PC-3 (cell line): ENCODE measurements at regions not wholly inside any gene's neighbourhood (a gene's known extent, or its start where the extent isn't known, plus 50 kb on each side); places are given as distances from the start of the nearest gene placed in this dataset.
A peak's percentile ranks its signal among the peaks of the same experiment; 100 is the strongest.

Experiments
- ATAC-seq: fragments of 200-7000 bp; cut with Tn5 transposase; 2 replicates; pipeline ENCODE4 v1.9.1; 2020; ENCODE audit warnings: mild to moderate bottlenecking, moderate library complexity
- BruUV-seq: library from RNA; stranded (reverse); fragments of 400-500 nt; replicated peaks from 2 replicates; lab custom pipeline; 2021; lab: Mats Ljungman, UMichigan
- CTCF ChIA-PET: fragments of 300-600 bp; sonication (Branson Sonifier 250); formaldehyde crosslinking; loops from one replicate; lab custom pipeline; 2022; ENCODE audit warnings: antibody characterized with exemption; lab: Charles Lee
- POLR2A ChIA-PET: fragments of 300-600 bp; sonication (Branson Sonifier 250); formaldehyde crosslinking; loops from one replicate; lab custom pipeline; 2022; ENCODE audit warnings: antibody characterized with exemption; ENCODE audit not compliant: unreplicated experiment; lab: Charles Lee
- DNase-seq: peaks from one replicate; pipeline ENCODE4 v3.0.0-alpha.2; 2015
- H2AFZ ChIP-seq: fragments of 300-600 bp; sonication (generic); 2 replicates; pipeline ENCODE4 v1.6.0; 2016; ENCODE audit warnings: antibody characterized with exemption, low read length
- H3F3A ChIP-seq: fragments of 300-600 bp; sonication (generic); one replicate; pipeline ENCODE4 v1.6.0; 2017; ENCODE audit warnings: antibody characterized with exemption, low read length, control low read depth, mild to moderate bottlenecking; ENCODE audit not compliant: unreplicated experiment
- H3K27ac ChIP-seq: fragments of 300-600 bp; sonication (generic); 2 replicates; pipeline ENCODE4 v1.5.1; 2016; ENCODE audit warnings: mild to moderate bottlenecking, low read length
- H3K27me3 ChIP-seq: fragments of 300-600 bp; sonication (generic); 2 replicates; pipeline ENCODE4 v1.6.1; 2016; ENCODE audit warnings: low read length, mixed read lengths
- H3K36me3 ChIP-seq: fragments of 300-600 bp; sonication (generic); 2 replicates; pipeline ENCODE4 v1.6.1; 2016; ENCODE audit warnings: low read depth, mixed run types, low read length, mixed read lengths
- H3K4me1 ChIP-seq: fragments of 300-600 bp; sonication (generic); 2 replicates; pipeline ENCODE4 v1.5.1; 2016; ENCODE audit warnings: low read length; ENCODE audit not compliant: insufficient read depth
- H3K4me2 ChIP-seq: fragments of 300-600 bp; sonication (generic); 2 replicates; pipeline ENCODE4 v1.6.0; 2016; ENCODE audit warnings: low read length
- H3K4me3 ChIP-seq: fragments of 300-600 bp; sonication (generic); 2 replicates; pipeline ENCODE4 v1.5.1; 2016; ENCODE audit warnings: mild to moderate bottlenecking, low read length, mixed read lengths
- H3K79me2 ChIP-seq: fragments of 300-600 bp; sonication (generic); 2 replicates; pipeline ENCODE4 v1.6.1; 2017; ENCODE audit warnings: low read length, mixed read lengths
- H3K9ac ChIP-seq: fragments of 300-600 bp; sonication (generic); 2 replicates; pipeline ENCODE4 v1.6.0; 2016; ENCODE audit warnings: mild to moderate bottlenecking, low read length
- H3K9me2 ChIP-seq: fragments of 300-600 bp; sonication (generic); replicated peaks from 2 replicates; pipeline ENCODE4 v1.6.1; 2016; ENCODE audit warnings: mixed run types, low read length, mixed read lengths
- H3K9me3 ChIP-seq: fragments of 300-600 bp; sonication (generic); 2 replicates; pipeline ENCODE4 v1.6.1; 2016; ENCODE audit warnings: low read length, mixed read lengths
- H4K20me1 ChIP-seq: fragments of 300-600 bp; sonication (generic); 2 replicates; pipeline ENCODE4 v1.6.1; 2016; ENCODE audit warnings: low read length, mixed read lengths
- CTCF ChIP-seq: fragments of 300-600 bp; sonication (generic); conservative IDR thresholded peaks from 2 replicates; pipeline ENCODE4 v1.5.1; 2017; ENCODE audit warnings: antibody characterized with exemption, low read depth, mild to moderate bottlenecking, low read length
- EZH2 ChIP-seq: fragments of 300-600 bp; sonication (generic); IDR thresholded peaks from one replicate; pipeline ENCODE4 v1.6.1; 2017; ENCODE audit warnings: antibody characterized with exemption, mild to moderate bottlenecking, low read length; ENCODE audit not compliant: unreplicated experiment
- EZH2phosphoT487 ChIP-seq: fragments of 300-600 bp; sonication (generic); IDR thresholded peaks from 2 replicates; pipeline ENCODE4 v1.6.1; 2018; ENCODE audit warnings: mild to moderate bottlenecking, antibody characterized with exemption, low read length, borderline replicate concordance
- intact Hi-C: fragments of 100-400 bp; cut with micrococcal nuclease; formaldehyde crosslinking; loops from 2 replicates; pipeline ENCODE4 v1.9.0; 2023

GRCh38 chr4:129950217-129950616, 854.3 kb downstream of the C4orf33 start:
- Histone ChIP-seq H3K36me3 (no peaks in the 10 kb centered on the region), H3K9me2 (no peaks in the 10 kb centered on the region), H3F3A (no peaks in the 10 kb centered on the region), H2AFZ (0 out of 2 replicates have a peak overlapping the region, but pooled peaks have one; percentile 13), H3K27ac (no peak overlapping the region), H3K9me3 (no peaks in the 10 kb centered on the region), H3K4me1 (no peaks in the 10 kb centered on the region), H3K4me3 (no peak overlapping the region), H3K27me3 (no peaks in the 10 kb centered on the region), H3K79me2 (no peaks in the 10 kb centered on the region), H4K20me1 (no peaks in the 10 kb centered on the region), H3K4me2 (no peak overlapping the region), H3K9ac (no peak overlapping the region)
- ChIA-PET CTCF (no interaction called here), POLR2A (no interaction called here)
- TF ChIP-seq EZH2phosphoT487 (no peak), CTCF (no peak)
- ATAC-seq (no peak), DNase-seq (no peak)
- intact Hi-C loops, result no loop called here
- BruUV-seq, result no TSS peak

- no peaks in the 10 kb centered on the region for H3K36me3 ChIP-seq
- H3K4me2 ChIP-seq, result no peak overlapping the region
- H4K20me1 ChIP-seq, result no peaks in the 10 kb centered on the region
- H3F3A ChIP-seq, result no peaks in the 10 kb centered on the region
- H3K9ac ChIP-seq, result no peak overlapping the region
- H3K9me3 ChIP-seq, result no peaks in the 10 kb centered on the region
- no peaks in the 10 kb centered on the region for H3K9me2 ChIP-seq
- H3K27me3 ChIP-seq, result no peaks in the 10 kb centered on the region
- TF ChIP-seq EZH2 (no peak), EZH2phosphoT487 (no peak), CTCF (no peak)
- intact Hi-C loops, result no loop called here
- H2AFZ ChIP-seq, result no peak overlapping the region
- no peak overlapping the region for H3K27ac ChIP-seq
- ChIA-PET CTCF (no interaction called here), POLR2A (no interaction called here)
- DNase-seq, result no peak
- H3K79me2 ChIP-seq, result no peaks in the 10 kb centered on the region
- H3K4me1 ChIP-seq, result no peaks in the 10 kb centered on the region
- ATAC-seq, result no peak
- BruUV-seq, result no TSS peak
- no peak overlapping the region for H3K4me3 ChIP-seq
Observed at GRCh38 chr4:129966175-129966574, 870.2 kb downstream of the C4orf33 start.

DNA sequence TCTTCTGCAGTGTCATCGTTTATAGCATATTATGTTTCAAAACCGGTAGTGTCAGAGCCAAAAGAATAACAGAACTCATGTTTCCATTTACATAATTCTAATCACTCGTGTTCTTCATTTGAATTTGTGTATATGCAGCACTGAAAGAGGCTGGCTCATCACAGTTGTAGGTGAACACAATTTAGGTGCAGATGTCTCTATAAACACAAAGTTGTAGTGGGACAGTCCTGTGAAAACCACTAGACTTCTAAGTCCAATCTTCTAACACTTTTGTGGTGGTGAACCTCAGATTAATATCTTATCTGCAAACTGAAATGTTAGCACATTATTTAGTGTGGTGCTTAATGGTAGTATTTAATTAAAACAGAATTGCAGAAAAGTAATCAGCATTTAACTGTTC, 872.4 kb downstream of the C4orf33 start:
- Histone ChIP-seq H3K4me1 (no peaks in the 10 kb centered on the region), H4K20me1 (no peaks in the 10 kb centered on the region), H3K79me2 (no peaks in the 10 kb centered on the region), H3K9ac (no peak overlapping the region), H3K36me3 (no peaks in the 10 kb centered on the region), H3K4me3 (no peak overlapping the region), H3F3A (no peaks in the 10 kb centered on the region), H3K9me2 (no peaks in the 10 kb centered on the region), H2AFZ (no peak overlapping the region), H3K4me2 (no peak overlapping the region), H3K9me3 (no peaks in the 10 kb centered on the region), H3K27ac (no peak overlapping the region), H3K27me3 (no peaks in the 10 kb centered on the region)
- CTCF ChIA-PET, result no interaction called here
- TF ChIP-seq EZH2phosphoT487, result no peak
- TF ChIP-seq EZH2, result no peak
- no peak for TF ChIP-seq CTCF
- no TSS peak for BruUV-seq
- ATAC-seq (no peak), DNase-seq (no peak)
- POLR2A ChIA-PET, result no interaction called here
- intact Hi-C loops, result no loop called here
